ENCODE measurements at regions not wholly inside any gene's neighbourhood (a gene's known extent, or its start where the extent isn't known, plus 50 kb on each side); places are given as distances from the start of the nearest gene placed in this dataset.

DNA sequence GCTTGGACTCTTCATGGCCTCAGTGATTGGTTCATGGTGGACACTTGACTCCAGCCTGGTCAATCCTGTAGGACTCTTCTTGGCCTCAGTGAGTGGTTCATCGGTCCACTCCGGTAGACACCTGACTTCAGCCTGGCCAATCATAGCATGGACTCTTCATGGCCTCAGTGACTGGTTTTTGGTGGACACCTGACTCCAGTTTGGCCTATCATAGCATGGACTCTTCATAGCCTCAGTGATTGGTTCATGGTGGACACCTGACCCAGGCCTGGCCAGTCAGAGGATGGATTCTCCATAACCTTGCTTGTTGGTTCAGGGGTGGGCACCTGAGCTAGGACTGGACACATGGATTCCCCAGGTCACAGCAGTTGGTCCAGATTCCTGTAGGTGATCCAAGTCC lies 106.0 kb upstream of the ERCC6L2 start:
- TF ChIP-seq, protein P1, sequence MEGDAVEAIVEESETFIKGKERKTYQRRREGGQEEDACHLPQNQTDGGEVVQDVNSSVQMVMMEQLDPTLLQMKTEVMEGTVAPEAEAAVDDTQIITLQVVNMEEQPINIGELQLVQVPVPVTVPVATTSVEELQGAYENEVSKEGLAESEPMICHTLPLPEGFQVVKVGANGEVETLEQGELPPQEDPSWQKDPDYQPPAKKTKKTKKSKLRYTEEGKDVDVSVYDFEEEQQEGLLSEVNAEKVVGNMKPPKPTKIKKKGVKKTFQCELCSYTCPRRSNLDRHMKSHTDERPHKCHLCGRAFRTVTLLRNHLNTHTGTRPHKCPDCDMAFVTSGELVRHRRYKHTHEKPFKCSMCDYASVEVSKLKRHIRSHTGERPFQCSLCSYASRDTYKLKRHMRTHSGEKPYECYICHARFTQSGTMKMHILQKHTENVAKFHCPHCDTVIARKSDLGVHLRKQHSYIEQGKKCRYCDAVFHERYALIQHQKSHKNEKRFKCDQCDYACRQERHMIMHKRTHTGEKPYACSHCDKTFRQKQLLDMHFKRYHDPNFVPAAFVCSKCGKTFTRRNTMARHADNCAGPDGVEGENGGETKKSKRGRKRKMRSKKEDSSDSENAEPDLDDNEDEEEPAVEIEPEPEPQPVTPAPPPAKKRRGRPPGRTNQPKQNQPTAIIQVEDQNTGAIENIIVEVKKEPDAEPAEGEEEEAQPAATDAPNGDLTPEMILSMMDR (IDR thresholded peaks at IDR 0.05): no peak
- no peak for TF ChIP-seq POLR2A (IDR thresholded peaks at IDR 0.05)
